GM23338 (cell line): ENCODE measurements at regions not wholly inside any gene's neighbourhood (a gene's known extent, or its start where the extent isn't known, plus 50 kb on each side); places are given as distances from the start of the nearest gene placed in this dataset.

Experiments
- CTCF ChIP-seq, 2 experiments: fragments of 200-600 bp in 1 of 2; sonication (generic) in 1 of 2; conservative IDR thresholded peaks; 2 replicates each; pipeline versions ENCODE4 v1.5.1 to v1.6.1; 2016 to 2017; ENCODE audit warnings: antibody characterized with exemption in 2 of 2, low read depth in 2 of 2, mild to moderate bottlenecking in 2 of 2, moderate library complexity in 1 of 2
- EZH2 ChIP-seq: fragments of 200-600 bp; sonication (generic); IDR thresholded peaks from one replicate; pipeline ENCODE4 v1.8.0; 2017; ENCODE audit warnings: antibody characterized with exemption, mild to moderate bottlenecking, low read depth; ENCODE audit not compliant: unreplicated experiment
- EZH2phosphoT487 ChIP-seq: fragments of 200-600 bp; sonication (generic); IDR thresholded peaks from one replicate; pipeline ENCODE4 v1.8.1; 2018; ENCODE audit warnings: antibody characterized with exemption; ENCODE audit not compliant: unreplicated experiment
- TF ChIP-seq, protein P1 (sequence below): IDR thresholded peaks from one replicate; pipeline ENCODE4 v1.6.1; 2018; ENCODE audit warnings: antibody characterized with exemption; ENCODE audit not compliant: unreplicated experiment

- TF ChIP-seq EZH2phosphoT487 (no peak), EZH2 (no peak), CTCF (conservative IDR thresholded peaks at IDR 0.05; ENCODE audit: low read depth in 2 of 2) (no peak)
- TF ChIP-seq, protein P1, sequence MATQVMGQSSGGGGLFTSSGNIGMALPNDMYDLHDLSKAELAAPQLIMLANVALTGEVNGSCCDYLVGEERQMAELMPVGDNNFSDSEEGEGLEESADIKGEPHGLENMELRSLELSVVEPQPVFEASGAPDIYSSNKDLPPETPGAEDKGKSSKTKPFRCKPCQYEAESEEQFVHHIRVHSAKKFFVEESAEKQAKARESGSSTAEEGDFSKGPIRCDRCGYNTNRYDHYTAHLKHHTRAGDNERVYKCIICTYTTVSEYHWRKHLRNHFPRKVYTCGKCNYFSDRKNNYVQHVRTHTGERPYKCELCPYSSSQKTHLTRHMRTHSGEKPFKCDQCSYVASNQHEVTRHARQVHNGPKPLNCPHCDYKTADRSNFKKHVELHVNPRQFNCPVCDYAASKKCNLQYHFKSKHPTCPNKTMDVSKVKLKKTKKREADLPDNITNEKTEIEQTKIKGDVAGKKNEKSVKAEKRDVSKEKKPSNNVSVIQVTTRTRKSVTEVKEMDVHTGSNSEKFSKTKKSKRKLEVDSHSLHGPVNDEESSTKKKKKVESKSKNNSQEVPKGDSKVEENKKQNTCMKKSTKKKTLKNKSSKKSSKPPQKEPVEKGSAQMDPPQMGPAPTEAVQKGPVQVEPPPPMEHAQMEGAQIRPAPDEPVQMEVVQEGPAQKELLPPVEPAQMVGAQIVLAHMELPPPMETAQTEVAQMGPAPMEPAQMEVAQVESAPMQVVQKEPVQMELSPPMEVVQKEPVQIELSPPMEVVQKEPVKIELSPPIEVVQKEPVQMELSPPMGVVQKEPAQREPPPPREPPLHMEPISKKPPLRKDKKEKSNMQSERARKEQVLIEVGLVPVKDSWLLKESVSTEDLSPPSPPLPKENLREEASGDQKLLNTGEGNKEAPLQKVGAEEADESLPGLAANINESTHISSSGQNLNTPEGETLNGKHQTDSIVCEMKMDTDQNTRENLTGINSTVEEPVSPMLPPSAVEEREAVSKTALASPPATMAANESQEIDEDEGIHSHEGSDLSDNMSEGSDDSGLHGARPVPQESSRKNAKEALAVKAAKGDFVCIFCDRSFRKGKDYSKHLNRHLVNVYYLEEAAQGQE, result no peak
These were observed 630.7 kb downstream of the HACE1 start for GRCh38 chr6:104229057-104229456.
